Osteoblast (primary cell): ENCODE measurements at regions not wholly inside any gene's neighbourhood (a gene's known extent, or its start where the extent isn't known, plus 50 kb on each side); places are given as distances from the start of the nearest gene placed in this dataset.

Experiments used
- DNase-seq: peaks from one replicate; pipeline ENCODE4 v3.0.0; 2011; ENCODE audit warnings: low spot score, mixed read lengths; ENCODE audit not compliant: insufficient read length; ENCODE audit errors: missing footprints
- H2AFZ ChIP-seq: 2 replicates; pipeline ENCODE4 v1.6.0; 2011; ENCODE audit warnings: mild to moderate bottlenecking, low read length
- H3K27ac ChIP-seq: 2 replicates; pipeline ENCODE4 v1.5.1; 2011; ENCODE audit warnings: mild to moderate bottlenecking, low read depth, low read length, moderate library complexity
- H3K27me3 ChIP-seq: 2 replicates; pipeline ENCODE4 v1.6.0; 2012; ENCODE audit warnings: mild to moderate bottlenecking, control low read depth, inconsistent platforms, low read length, moderate library complexity; ENCODE audit not compliant: insufficient read depth
- H3K36me3 ChIP-seq: 2 replicates; pipeline ENCODE4 v1.5.1; 2011; ENCODE audit warnings: mild to moderate bottlenecking, low read length, control low read depth, moderate library complexity; ENCODE audit not compliant: insufficient read depth
- H3K4me1 ChIP-seq: 2 replicates; pipeline ENCODE4 v1.5.1; 2011; ENCODE audit warnings: mild to moderate bottlenecking, low read length, control low read depth, moderate library complexity; ENCODE audit not compliant: insufficient read depth
- H3K4me2 ChIP-seq: 2 replicates; pipeline ENCODE4 v1.6.0; 2011; ENCODE audit warnings: mild to moderate bottlenecking, low read length; ENCODE audit not compliant: insufficient read depth
- H3K4me3 ChIP-seq: fragments of 200-600 bp; sonication (generic); 3 replicates; pipeline ENCODE4 v1.5.1; 2012; ENCODE audit warnings: mild to moderate bottlenecking, low read length, inconsistent platforms; ENCODE audit not compliant: insufficient read depth
- H3K79me2 ChIP-seq: 2 replicates; pipeline ENCODE4 v1.6.0; 2012; ENCODE audit warnings: mild to moderate bottlenecking, low read length, control low read depth, inconsistent platforms; ENCODE audit not compliant: insufficient read depth
- H3K9me3 ChIP-seq: 2 replicates; pipeline ENCODE4 v1.5.1; 2011; ENCODE audit warnings: low read depth, low read length, control low read depth
- H4K20me1 ChIP-seq: 2 replicates; pipeline ENCODE4 v1.6.0; 2012; ENCODE audit warnings: mild to moderate bottlenecking, low read length, control low read depth; ENCODE audit not compliant: insufficient read depth
- CTCF ChIP-seq: IDR thresholded peaks from 2 replicates; pipeline ENCODE4 v1.5.1; 2011; ENCODE audit warnings: mild to moderate bottlenecking, low read depth, low read length, moderate library complexity; ENCODE audit errors: extremely low read depth

- no peak overlapping the region for H2AFZ ChIP-seq
- H3K4me2 ChIP-seq, result no peak overlapping the region
- H3K27ac ChIP-seq, result no peak overlapping the region
- H3K79me2 ChIP-seq, result no peaks in the 10 kb centered on the region
- no peak for TF ChIP-seq CTCF
- H3K36me3 ChIP-seq, result no peaks in the 10 kb centered on the region
- H4K20me1 ChIP-seq, result no peaks in the 10 kb centered on the region
- DNase-seq, result no peak
- no peaks in the 10 kb centered on the region for H3K9me3 ChIP-seq
- peaks cover 17% of the 10 kb centered on the region for H3K4me1 ChIP-seq
- H3K27me3 ChIP-seq, result no peaks in the 10 kb centered on the region
- no peak overlapping the region for H3K4me3 ChIP-seq
These were observed 250.7 kb downstream of the TBC1D4 start for GRCh38 chr13:75231235-75231634.

GRCh38 chr13:75226733-75227435 is 255.1 kb downstream of the TBC1D4 start:
- no peaks in the 10 kb centered on the region for H3K9me3 ChIP-seq
- peaks cover 23% of the 10 kb centered on the region for H3K4me1 ChIP-seq
- H3K4me3 ChIP-seq, result no peak overlapping the region
- TF ChIP-seq CTCF, result no peak
- no peaks in the 10 kb centered on the region for H3K36me3 ChIP-seq
- H2AFZ ChIP-seq, result peak overlapping the region; percentile 11
- no peaks in the 10 kb centered on the region for H4K20me1 ChIP-seq
- no peaks in the 10 kb centered on the region for H3K27me3 ChIP-seq
- peak; percentile 90 for DNase-seq
- H3K79me2 ChIP-seq, result no peaks in the 10 kb centered on the region
- H3K27ac ChIP-seq, result peak overlapping the region; percentile 80
- H3K4me2 ChIP-seq, result peak overlapping the region; percentile 53

GRCh38 chr13:75226092-75226491 is 255.9 kb downstream of the TBC1D4 start:
- Histone ChIP-seq H3K36me3 (no peaks in the 10 kb centered on the region), H3K9me3 (no peaks in the 10 kb centered on the region), H3K4me1 (peaks cover 23% of the 10 kb centered on the region), H2AFZ (peak overlapping the region; percentile 11), H4K20me1 (no peaks in the 10 kb centered on the region), H3K79me2 (no peaks in the 10 kb centered on the region), H3K4me2 (peak overlapping the region; percentile 53), H3K27me3 (no peaks in the 10 kb centered on the region), H3K27ac (peak overlapping the region; percentile 80), H3K4me3 (no peak overlapping the region)
- DNase-seq, result peak; percentile 13
- TF ChIP-seq CTCF, result no peak

- no peak for TF ChIP-seq CTCF
- Histone ChIP-seq H3K79me2 (no peaks in the 10 kb centered on the region), H3K27me3 (no peaks in the 10 kb centered on the region), H4K20me1 (no peaks in the 10 kb centered on the region), H2AFZ (no peak overlapping the region), H3K4me1 (peaks cover 23% of the 10 kb centered on the region), H3K4me3 (no peak overlapping the region), H3K4me2 (no peak overlapping the region), H3K36me3 (no peaks in the 10 kb centered on the region), H3K9me3 (no peaks in the 10 kb centered on the region), H3K27ac (no peak overlapping the region)
- DNase-seq, result no peak
These were observed 256.5 kb downstream of the TBC1D4 start for GRCh38 chr13:75225288-75226032.
